Endodermal cell (in vitro differentiated cells): ENCODE measurements at regions not wholly inside any gene's neighbourhood (a gene's known extent, or its start where the extent isn't known, plus 50 kb on each side); places are given as distances from the start of the nearest gene placed in this dataset.
"Not testable (repeated sequence)": the region's sequence is repeated elsewhere in the genome, so short reads cannot be mapped to it uniquely, and the experiment has no call there.

Experiments used
- DNase-seq: peaks from one replicate; pipeline ENCODE4 v3.0.0-alpha.2; 2017
- H3K27ac ChIP-seq: 2 replicates; pipeline ENCODE4 v1.5.1; 2013; ENCODE audit warnings: mild to moderate bottlenecking, low read depth, low read length, moderate library complexity
- H3K27me3 ChIP-seq: 2 replicates; pipeline ENCODE4 v1.6.1; 2013; ENCODE audit warnings: mild to moderate bottlenecking, low read length, moderate library complexity; ENCODE audit not compliant: insufficient read depth, control insufficient read depth, poor library complexity, severe bottlenecking
- H3K36me3 ChIP-seq: 2 replicates; pipeline ENCODE4 v1.7.0; 2013; ENCODE audit warnings: mild to moderate bottlenecking, low read length, moderate library complexity; ENCODE audit not compliant: control insufficient read depth, insufficient read depth
- H3K4me1 ChIP-seq: one replicate; pipeline ENCODE4 v1.7.0; 2013; ENCODE audit warnings: low read length; ENCODE audit not compliant: control insufficient read depth, insufficient read depth
- H3K4me3 ChIP-seq: 2 replicates; pipeline ENCODE4 v1.5.1; 2013; ENCODE audit warnings: mild to moderate bottlenecking, low read length, moderate library complexity
- H3K9ac ChIP-seq: 2 replicates; pipeline ENCODE4 v1.6.1; 2013; ENCODE audit warnings: mild to moderate bottlenecking, low read length, moderate library complexity; ENCODE audit not compliant: poor library complexity, severe bottlenecking; ENCODE audit errors: extremely low read depth
- H3K9me3 ChIP-seq: 2 replicates; pipeline ENCODE4 v1.6.1; 2013; ENCODE audit warnings: mild to moderate bottlenecking, low read length, moderate library complexity; ENCODE audit not compliant: control insufficient read depth
- H3K27ac Mint-ChIP-seq: 2 replicates; pipeline ENCODE4 v1.8.0; 2020; ENCODE audit warnings: mixed read lengths
- H3K27me3 Mint-ChIP-seq: 2 replicates; pipeline ENCODE4 v1.8.0; 2021; ENCODE audit warnings: mild to moderate bottlenecking, mixed read lengths; ENCODE audit not compliant: insufficient read depth
- H3K36me3 Mint-ChIP-seq: 2 replicates; pipeline ENCODE4 v1.8.0; 2020; ENCODE audit warnings: low read depth, mixed read lengths
- H3K4me1 Mint-ChIP-seq: 2 replicates; pipeline ENCODE4 v1.8.0; 2020; ENCODE audit warnings: mixed read lengths
- H3K4me3 Mint-ChIP-seq: 2 replicates; pipeline ENCODE4 v1.8.0; 2020; ENCODE audit warnings: mild to moderate bottlenecking, moderate library complexity, mixed read lengths
- H3K9me3 Mint-ChIP-seq: 2 replicates; pipeline ENCODE4 v1.8.0; 2020; ENCODE audit warnings: mild to moderate bottlenecking, mixed read lengths
- WGBS, 2 experiments: methylation state at CpG; one replicate each; pipeline versions ENCODE4 v1.1.5 to v1.1.7; 2013; ENCODE audit warnings: missing lambda C conversion rate in 2 of 2, mixed read lengths in 1 of 2; ENCODE audit not compliant: insufficient coverage in 1 of 2, insufficient read length in 1 of 2; 5-methylcytosine and 5-hydroxymethylcytosine counted together
- TF ChIP-seq, protein P1 (sequence below): fragments of 200-600 bp; sonication (generic); conservative IDR thresholded peaks from 2 replicates; pipeline ENCODE4 v1.5.0; 2021; ENCODE audit warnings: antibody characterized with exemption, mild to moderate bottlenecking

DNA sequence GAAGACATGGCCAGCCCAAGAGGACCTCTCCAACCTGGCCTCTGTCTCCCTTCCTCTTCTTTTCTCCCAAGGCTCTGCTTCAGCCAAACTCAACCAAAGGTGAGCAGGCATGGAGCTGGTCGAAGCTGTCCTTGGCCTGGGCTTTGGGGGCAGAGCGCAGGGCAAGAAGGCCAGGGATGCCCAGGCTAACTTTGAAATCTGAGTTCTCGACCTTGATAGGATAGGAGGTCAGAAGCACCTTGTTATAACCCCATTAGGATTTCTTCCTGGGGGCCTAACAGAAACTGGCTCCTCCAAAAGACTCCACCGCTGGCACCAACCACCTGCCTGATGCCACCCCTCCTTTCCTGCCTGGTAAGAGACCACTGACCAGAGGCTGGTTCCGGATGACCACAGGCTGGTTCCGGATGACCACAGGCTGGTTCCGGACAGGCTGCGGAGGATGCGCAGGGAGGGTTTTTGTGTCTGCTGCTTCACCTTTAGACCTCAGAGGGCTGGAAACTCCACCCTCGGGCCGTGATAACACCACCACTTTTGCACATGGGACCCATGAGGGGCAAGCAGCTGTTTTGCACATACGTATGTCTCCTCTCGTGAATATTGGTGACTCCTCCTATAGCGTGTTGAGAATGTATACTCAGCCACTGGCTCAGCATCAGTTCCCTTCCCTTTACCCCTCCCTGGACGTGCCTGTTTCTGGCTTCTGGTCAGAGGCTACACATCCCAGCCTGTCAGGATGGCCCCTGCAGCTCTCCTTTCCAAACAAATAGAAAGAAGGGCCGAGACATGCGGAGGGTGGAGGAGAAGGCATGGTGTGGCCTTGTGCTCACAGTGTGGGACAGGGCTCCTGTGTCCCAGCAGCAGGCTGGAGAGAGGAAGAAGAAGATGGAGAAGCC, 140.1 kb downstream of the DNAJB6 start:
- peak; percentile 31 for DNase-seq
- 78 to 79% methylated on average over 11 to 17 of the region's 17 CpGs for WGBS, 2 experiments
- Histone ChIP-seq H3K27me3 (no peaks in the 10 kb centered on the region), H3K4me3 (no peak overlapping the region), H3K9ac (no peak overlapping the region), H3K36me3 (no peaks in the 10 kb centered on the region), H3K4me1 (no peaks in the 10 kb centered on the region), H3K9me3 (peaks cover 51% of the 10 kb centered on the region), H3K27ac (no peak overlapping the region)
- Mint-ChIP-seq H3K36me3 (no peaks in the 10 kb centered on the region), H3K27me3 (peaks cover 14% of the 10 kb centered on the region), H3K4me1 (no peaks in the 10 kb centered on the region), H3K4me3 (no peak overlapping the region), H3K27ac (no peak overlapping the region), H3K9me3 (peaks cover 25% of the 10 kb centered on the region)
- TF ChIP-seq, protein P1, sequence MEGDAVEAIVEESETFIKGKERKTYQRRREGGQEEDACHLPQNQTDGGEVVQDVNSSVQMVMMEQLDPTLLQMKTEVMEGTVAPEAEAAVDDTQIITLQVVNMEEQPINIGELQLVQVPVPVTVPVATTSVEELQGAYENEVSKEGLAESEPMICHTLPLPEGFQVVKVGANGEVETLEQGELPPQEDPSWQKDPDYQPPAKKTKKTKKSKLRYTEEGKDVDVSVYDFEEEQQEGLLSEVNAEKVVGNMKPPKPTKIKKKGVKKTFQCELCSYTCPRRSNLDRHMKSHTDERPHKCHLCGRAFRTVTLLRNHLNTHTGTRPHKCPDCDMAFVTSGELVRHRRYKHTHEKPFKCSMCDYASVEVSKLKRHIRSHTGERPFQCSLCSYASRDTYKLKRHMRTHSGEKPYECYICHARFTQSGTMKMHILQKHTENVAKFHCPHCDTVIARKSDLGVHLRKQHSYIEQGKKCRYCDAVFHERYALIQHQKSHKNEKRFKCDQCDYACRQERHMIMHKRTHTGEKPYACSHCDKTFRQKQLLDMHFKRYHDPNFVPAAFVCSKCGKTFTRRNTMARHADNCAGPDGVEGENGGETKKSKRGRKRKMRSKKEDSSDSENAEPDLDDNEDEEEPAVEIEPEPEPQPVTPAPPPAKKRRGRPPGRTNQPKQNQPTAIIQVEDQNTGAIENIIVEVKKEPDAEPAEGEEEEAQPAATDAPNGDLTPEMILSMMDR = no peak

DNA sequence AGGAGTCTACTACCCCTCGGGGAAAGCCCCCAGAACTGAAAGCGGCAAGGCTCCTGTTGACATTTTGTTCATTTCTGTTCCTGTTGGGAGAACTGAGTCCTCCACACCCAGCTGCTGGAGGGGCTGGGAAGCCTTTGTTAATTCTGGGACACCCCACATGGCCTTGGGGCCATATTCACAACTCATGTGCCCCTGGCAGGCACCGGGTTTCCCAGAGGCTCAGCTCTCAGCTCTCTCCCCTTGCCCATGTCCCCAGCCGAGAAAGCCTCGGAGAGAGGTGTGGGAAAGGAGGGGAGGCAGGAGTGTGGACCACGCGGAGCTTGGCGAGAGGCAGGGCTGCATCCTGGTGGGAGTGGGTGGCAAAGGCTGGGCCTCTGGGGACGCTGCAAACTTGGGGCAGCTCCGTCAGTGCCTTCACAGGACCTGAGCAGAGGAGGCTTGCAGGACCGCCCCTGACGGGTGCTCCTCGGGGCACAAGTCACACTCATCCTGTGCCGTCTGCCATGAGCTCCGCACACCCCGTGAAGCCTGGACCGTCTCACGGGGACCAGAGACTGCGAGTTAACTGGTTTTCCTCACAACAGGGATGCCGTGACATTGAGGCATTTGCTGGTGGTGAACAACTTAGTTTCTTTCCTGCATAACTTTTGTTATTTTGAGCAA, 140.9 kb downstream of the DNAJB6 start:
- no peaks in the 10 kb centered on the region for H3K4me1 Mint-ChIP-seq
- 77 to 84% methylated on average over 10 to 20 of the region's 20 CpGs for WGBS, 2 experiments
- TF ChIP-seq, protein P1 = no peak
- no peaks in the 10 kb centered on the region for H3K36me3 ChIP-seq
- H3K4me1 ChIP-seq = no peaks in the 10 kb centered on the region
- H3K36me3 Mint-ChIP-seq = no peaks in the 10 kb centered on the region
- H3K27me3 ChIP-seq = no peaks in the 10 kb centered on the region
- H3K9ac ChIP-seq = no peak overlapping the region
- DNase-seq = peak; percentile 42
- peaks cover 13% of the 10 kb centered on the region for H3K27me3 Mint-ChIP-seq
- H3K27ac Mint-ChIP-seq = no peak overlapping the region
- no peak overlapping the region for H3K4me3 ChIP-seq
- peaks cover 20% of the 10 kb centered on the region for H3K9me3 Mint-ChIP-seq
- no peak overlapping the region for H3K4me3 Mint-ChIP-seq
- H3K9me3 ChIP-seq = peaks cover 55% of the 10 kb centered on the region
- H3K27ac ChIP-seq = no peak overlapping the region

DNA sequence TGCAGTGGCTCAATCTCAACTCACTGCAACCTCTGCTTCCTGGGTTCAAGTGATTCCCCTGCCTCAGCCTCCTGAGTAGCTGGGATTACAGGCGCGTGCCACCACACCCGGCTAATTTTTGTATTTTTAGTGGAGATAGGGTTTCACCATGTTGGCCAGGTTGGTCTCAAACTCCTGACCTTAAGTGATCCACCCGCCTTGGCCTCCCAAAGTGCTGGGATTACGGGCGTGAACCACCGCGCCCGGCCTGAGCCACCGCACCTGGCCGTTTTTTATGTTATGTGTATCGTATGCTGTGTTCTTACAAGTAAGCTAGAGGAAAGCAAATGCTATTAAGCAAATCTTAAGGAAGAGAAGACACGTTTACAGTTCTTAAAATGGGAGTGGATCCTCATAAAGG, 141.8 kb downstream of the DNAJB6 start:
- H3K27ac ChIP-seq, H3K9ac ChIP-seq, H3K27ac Mint-ChIP-seq, H3K4me1 Mint-ChIP-seq, H3K4me3 ChIP-seq, H3K27me3 ChIP-seq, H3K4me1 ChIP-seq, DNase-seq, H3K36me3 Mint-ChIP-seq, H3K4me3 Mint-ChIP-seq, H3K36me3 ChIP-seq: not testable (repeated sequence)
- 54 to 82% methylated on average over 3 to 13 of the region's 13 CpGs for WGBS, 2 experiments
- H3K9me3 ChIP-seq = peaks cover 48% of the 10 kb centered on the region
- Mint-ChIP-seq H3K27me3 (peaks cover 12% of the 10 kb centered on the region), H3K9me3 (peaks cover 11% of the 10 kb centered on the region)
